Activated CD4-positive, alpha-beta T cell treated with anti-CD3 and anti-CD28 coated beads, Interleukin-2, amount 50 U/mL, for 1 hour (primary cell): ENCODE measurements at regions not wholly inside any gene's neighbourhood (a gene's known extent, or its start where the extent isn't known, plus 50 kb on each side); places are given as distances from the start of the nearest gene placed in this dataset.
"Not testable (repeated sequence)": the region's sequence is repeated elsewhere in the genome, so short reads cannot be mapped to it uniquely, and the experiment has no call there.

Experiments used
- DNase-seq: peaks from one replicate; pipeline ENCODE4 v3.0.0-alpha.2; 2020

GRCh38 chr9:95783426-95783975 lies 92.0 kb upstream of the ERCC6L2 start:
- DNase-seq = no peak

- no peak for DNase-seq
These were observed 94.7 kb upstream of the ERCC6L2 start for GRCh38 chr9:95780751-95781150.

GRCh38 chr9:95780121-95780520 lies 95.4 kb upstream of the ERCC6L2 start:
- DNase-seq = no peak

GRCh38 chr9:95779597-95779996 lies 95.9 kb upstream of the ERCC6L2 start:
- DNase-seq = not testable (repeated sequence)

GRCh38 chr9:95778957-95779356 lies 96.5 kb upstream of the ERCC6L2 start:
- no peak for DNase-seq

- no peak for DNase-seq
These were observed 98.4 kb upstream of the ERCC6L2 start for GRCh38 chr9:95777136-95777535.

- no peak for DNase-seq
These were observed 99.3 kb upstream of the ERCC6L2 start for GRCh38 chr9:95776176-95776575.

- no peak for DNase-seq
These were observed 100.3 kb upstream of the ERCC6L2 start for GRCh38 chr9:95775191-95775590.

GRCh38 chr9:95773053-95773418 lies 102.5 kb upstream of the ERCC6L2 start:
- DNase-seq = no peak

GRCh38 chr9:95772320-95773052 lies 103.0 kb upstream of the ERCC6L2 start:
- DNase-seq = no peak

- no peak for DNase-seq
These were observed 103.8 kb upstream of the ERCC6L2 start for GRCh38 chr9:95771556-95772246.

GRCh38 chr9:95770653-95771131 lies 104.8 kb upstream of the ERCC6L2 start:
- DNase-seq = no peak

- no peak for DNase-seq
These were observed 105.5 kb upstream of the ERCC6L2 start for GRCh38 chr9:95769909-95770433.

- DNase-seq = no peak
These were observed 106.0 kb upstream of the ERCC6L2 start for GRCh38 chr9:95769473-95769872.

GRCh38 chr9:95766906-95767305 lies 108.6 kb upstream of the ERCC6L2 start:
- no peak for DNase-seq

GRCh38 chr9:95764533-95765319 lies 110.8 kb upstream of the ERCC6L2 start:
- DNase-seq = no peak

GRCh38 chr9:95763983-95764382 lies 111.5 kb upstream of the ERCC6L2 start:
- DNase-seq = no peak

- no peak for DNase-seq
These were observed 112.5 kb upstream of the ERCC6L2 start for GRCh38 chr9:95763006-95763405.

- DNase-seq = no peak
These were observed 113.2 kb upstream of the ERCC6L2 start for GRCh38 chr9:95762322-95762721.

GRCh38 chr9:95760791-95761190 lies 114.7 kb upstream of the ERCC6L2 start:
- no peak for DNase-seq

GRCh38 chr9:95757439-95757838 lies 118.1 kb upstream of the ERCC6L2 start:
- no peak for DNase-seq

GRCh38 chr9:95756986-95757385 lies 118.5 kb upstream of the ERCC6L2 start:
- no peak for DNase-seq

GRCh38 chr9:95756101-95756500 lies 119.4 kb upstream of the ERCC6L2 start:
- DNase-seq = no peak
